Urinary bladder (tissue), 3 donors: ENCODE measurements at regions not wholly inside any gene's neighbourhood (a gene's known extent, or its start where the extent isn't known, plus 50 kb on each side); places are given as distances from the start of the nearest gene placed in this dataset.

ENCODE experiments used
- DNase-seq: peaks from one replicate; pipeline ENCODE4 v3.0.0-alpha.2; 2015; ENCODE audit errors: extremely low spot score
- H3K27ac ChIP-seq: one replicate; pipeline ENCODE4 v1.5.1; 2013; ENCODE audit warnings: low read depth, mild to moderate bottlenecking, moderate library complexity
- H3K36me3 ChIP-seq: one replicate; pipeline ENCODE4 v1.6.1; 2013; ENCODE audit warnings: mild to moderate bottlenecking, moderate library complexity; ENCODE audit not compliant: insufficient read depth
- H3K4me1 ChIP-seq: one replicate; pipeline ENCODE4 v1.6.1; 2013; ENCODE audit warnings: mild to moderate bottlenecking, moderate library complexity; ENCODE audit not compliant: insufficient read depth
- H3K4me3 ChIP-seq: one replicate; pipeline ENCODE4 v1.5.1; 2013; ENCODE audit warnings: low read depth, low read length
- WGBS: extraction: QIAGEN DNeasy Blood & Tissue Kit; methylation state at CpG from one replicate; pipeline ENCODE4 v1.1.7; 2013; 5-methylcytosine and 5-hydroxymethylcytosine counted together
- donor health status: healthy with polysubstance abuse.
- donor health status: healthy.

- WGBS: 70% methylated on average over 8 of the region's 8 CpGs
- Histone ChIP-seq H3K27ac (no peak overlapping the region), H3K36me3 (no peaks in the 10 kb centered on the region), H3K4me3 (no peak overlapping the region), H3K4me1 (no peaks in the 10 kb centered on the region)
- DNase-seq: no peak
These were observed 91.5 kb upstream of the PROK2 start for GRCh38 chr3:71876135-71877105.

DNA sequence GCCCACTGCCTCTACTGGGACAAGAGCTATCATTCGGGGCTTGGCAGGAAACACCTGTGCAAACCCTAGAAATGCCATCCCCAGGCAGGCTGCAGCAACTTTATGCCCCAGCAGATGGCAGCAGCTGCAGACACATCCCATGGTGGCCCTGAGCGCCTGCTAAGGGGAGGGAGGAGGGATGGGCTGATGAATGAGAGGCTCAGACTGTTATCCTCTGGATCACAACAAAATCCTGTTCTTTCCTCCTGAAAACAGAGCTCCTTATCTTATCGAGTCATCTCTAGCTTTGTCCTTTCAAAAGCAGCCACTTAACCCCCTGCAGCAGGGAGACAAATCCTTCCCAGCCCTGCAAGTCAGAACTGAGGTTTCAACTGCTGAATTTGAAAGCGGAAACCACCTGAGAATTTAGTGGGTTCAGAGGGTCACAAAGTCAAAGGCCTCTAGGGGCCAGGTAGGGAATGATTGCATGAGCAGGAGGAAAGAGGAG, 90.6 kb upstream of the PROK2 start:
- WGBS: 21% methylated on average over 4 of the region's 4 CpGs

DNA sequence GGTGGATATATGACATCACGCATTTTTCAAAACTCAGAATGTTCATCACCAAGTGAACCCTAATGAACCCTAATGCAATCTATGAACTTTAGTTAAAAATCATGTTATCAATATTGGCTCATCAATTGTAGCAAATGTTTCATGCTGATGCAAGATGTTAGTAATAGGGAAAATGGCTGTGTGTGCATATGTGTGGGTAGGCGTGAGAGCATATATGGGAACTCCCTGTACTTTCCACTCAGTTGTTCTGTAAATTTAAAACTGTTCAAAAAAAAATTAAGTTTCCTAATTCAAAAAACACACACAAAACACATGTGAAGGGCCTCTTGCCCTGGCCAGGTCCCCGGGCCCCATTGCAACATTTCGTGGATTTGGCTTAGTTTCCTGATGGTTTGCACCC, 89.7 kb upstream of the PROK2 start:
- no peak overlapping the region for H3K27ac ChIP-seq
- 83% methylated on average over 4 of the region's 4 CpGs for WGBS
- DNase-seq: no peak
- no peaks in the 10 kb centered on the region for H3K36me3 ChIP-seq
- no peak overlapping the region for H3K4me3 ChIP-seq
- H3K4me1 ChIP-seq: no peaks in the 10 kb centered on the region

More for the DNA sequence above, 90.6 kb upstream of the PROK2 start:
- Histone ChIP-seq H3K36me3 (no peaks in the 10 kb centered on the region), H3K4me3 (no peak overlapping the region), H3K27ac (no peak overlapping the region), H3K4me1 (no peaks in the 10 kb centered on the region)
- DNase-seq: peak; percentile 49

- DNase-seq: no peak
- 76% methylated on average over 10 of the region's 10 CpGs for WGBS
- H3K4me3 ChIP-seq: no peak overlapping the region
- H3K4me1 ChIP-seq: no peaks in the 10 kb centered on the region
- H3K36me3 ChIP-seq: no peaks in the 10 kb centered on the region
- H3K27ac ChIP-seq: no peak overlapping the region
These were observed 88.2 kb upstream of the PROK2 start for GRCh38 chr3:71873093-71873611.

- H3K4me1 ChIP-seq: no peaks in the 10 kb centered on the region
- DNase-seq: no peak
- 23% methylated on average over 2 of the region's 2 CpGs for WGBS
- no peaks in the 10 kb centered on the region for H3K36me3 ChIP-seq
- no peak overlapping the region for H3K4me3 ChIP-seq
- no peak overlapping the region for H3K27ac ChIP-seq
These were observed 87.3 kb upstream of the PROK2 start for GRCh38 chr3:71872256-71872655.

- no peak overlapping the region for H3K27ac ChIP-seq
- DNase-seq: no peak
- H3K36me3 ChIP-seq: no peaks in the 10 kb centered on the region
- H3K4me1 ChIP-seq: no peaks in the 10 kb centered on the region
- no peak overlapping the region for H3K4me3 ChIP-seq
- 80% methylated on average over 7 of the region's 7 CpGs for WGBS
These were observed 86.1 kb upstream of the PROK2 start for GRCh38 chr3:71870966-71871512.

- WGBS: 55% methylated on average over 3 of the region's 3 CpGs
- H3K36me3 ChIP-seq: no peaks in the 10 kb centered on the region
- DNase-seq: no peak
- no peak overlapping the region for H3K27ac ChIP-seq
- H3K4me3 ChIP-seq: no peak overlapping the region
- no peaks in the 10 kb centered on the region for H3K4me1 ChIP-seq
These were observed 83.9 kb upstream of the PROK2 start for GRCh38 chr3:71868876-71869275.

DNA sequence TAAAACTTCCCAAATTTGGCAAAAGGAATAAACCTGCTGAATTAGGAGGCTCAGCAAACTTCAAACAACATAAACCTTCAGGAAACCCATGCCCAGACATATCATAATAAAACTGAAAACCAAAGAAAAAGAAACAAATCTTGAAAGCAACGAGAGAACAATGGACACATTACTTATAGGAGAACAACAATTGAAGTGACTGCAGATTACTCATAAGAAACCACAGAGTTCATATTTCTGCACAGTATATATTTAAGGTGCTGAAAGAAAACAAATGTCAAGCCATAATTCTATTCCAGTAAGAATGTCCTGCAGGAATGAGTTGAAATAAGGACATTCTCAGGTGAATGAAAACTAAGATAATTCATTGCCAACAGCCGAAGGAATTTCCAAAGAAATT, 80.8 kb upstream of the PROK2 start:
- Histone ChIP-seq H3K27ac (no peak overlapping the region), H3K4me3 (no peak overlapping the region), H3K4me1 (no peaks in the 10 kb centered on the region), H3K36me3 (no peaks in the 10 kb centered on the region)
- 62% methylated on average over 2 of the region's 2 CpGs for WGBS
- no peak for DNase-seq

DNA sequence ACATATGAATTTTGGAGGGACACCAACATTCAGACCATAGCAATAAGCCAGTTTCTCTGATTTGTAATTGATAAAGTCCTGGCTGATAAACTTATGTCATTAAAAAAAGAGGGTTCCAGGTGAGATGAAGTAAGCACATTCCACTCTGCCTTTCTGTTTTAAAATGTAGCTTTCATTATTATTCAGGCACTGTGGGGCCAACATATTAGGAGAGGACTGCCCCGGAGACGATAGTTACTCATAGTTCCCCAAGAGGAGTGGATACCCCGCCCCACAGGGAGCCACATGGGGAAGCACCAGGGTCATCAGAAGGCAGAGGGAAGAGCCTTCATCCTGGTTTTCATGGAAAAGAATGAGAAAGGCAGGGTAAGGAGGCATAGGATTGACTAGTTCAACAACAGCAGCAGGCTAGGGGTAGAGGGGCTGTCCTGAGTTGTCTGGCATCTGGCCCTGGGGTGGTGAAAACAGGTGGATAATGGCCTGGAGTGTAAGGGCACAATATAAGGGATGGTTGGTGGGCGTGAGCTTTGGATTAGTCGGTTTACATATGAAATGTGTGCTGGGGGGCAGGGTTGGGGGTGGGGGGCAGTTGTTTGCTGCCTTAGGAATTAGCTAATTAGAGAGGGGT, 78.7 kb upstream of the PROK2 start:
- Histone ChIP-seq H3K27ac (no peak overlapping the region), H3K4me1 (no peaks in the 10 kb centered on the region), H3K4me3 (no peak overlapping the region), H3K36me3 (no peaks in the 10 kb centered on the region)
- DNase-seq: no peak
- 68% methylated on average over 5 of the region's 5 CpGs for WGBS

DNA sequence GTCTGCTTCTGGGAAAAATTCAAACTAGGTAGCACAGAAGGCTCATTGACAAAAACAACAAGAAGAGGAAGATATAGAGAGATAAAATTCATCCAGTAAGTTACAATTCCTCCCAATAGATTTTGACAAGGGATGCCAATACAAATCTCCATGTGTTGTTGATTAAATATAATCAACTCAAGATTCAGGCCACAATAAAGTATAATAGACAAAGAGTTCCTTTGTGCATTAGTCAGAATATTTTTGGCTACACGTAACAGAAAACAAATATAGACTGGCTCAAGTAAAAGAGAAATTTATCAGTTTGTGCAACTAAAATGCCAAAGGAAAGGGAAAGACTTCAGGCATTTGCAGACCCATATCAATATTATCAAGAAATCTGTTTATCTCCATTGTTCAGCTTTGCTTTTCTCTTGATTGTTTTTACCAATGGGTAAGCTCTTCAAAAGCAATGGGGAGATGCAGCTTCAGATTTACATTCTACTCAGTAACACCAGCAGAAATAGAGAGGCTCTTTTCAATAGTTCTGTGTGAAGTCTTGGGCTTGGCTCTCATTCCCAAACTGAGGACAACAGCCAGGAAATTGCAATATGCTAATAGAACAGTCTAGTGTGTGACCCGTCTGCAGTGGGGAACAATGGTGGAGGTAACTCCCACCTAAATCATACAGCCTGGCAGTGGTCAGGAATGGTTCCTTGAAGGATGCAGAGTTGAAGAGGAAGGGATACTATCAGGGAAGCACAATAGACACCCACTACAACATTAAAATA, 77.6 kb upstream of the PROK2 start:
- H3K4me3 ChIP-seq: no peak overlapping the region
- H3K36me3 ChIP-seq: no peaks in the 10 kb centered on the region
- DNase-seq: no peak
- no peak overlapping the region for H3K27ac ChIP-seq
- 63% methylated on average over 2 of the region's 2 CpGs for WGBS
- H3K4me1 ChIP-seq: no peaks in the 10 kb centered on the region

DNA sequence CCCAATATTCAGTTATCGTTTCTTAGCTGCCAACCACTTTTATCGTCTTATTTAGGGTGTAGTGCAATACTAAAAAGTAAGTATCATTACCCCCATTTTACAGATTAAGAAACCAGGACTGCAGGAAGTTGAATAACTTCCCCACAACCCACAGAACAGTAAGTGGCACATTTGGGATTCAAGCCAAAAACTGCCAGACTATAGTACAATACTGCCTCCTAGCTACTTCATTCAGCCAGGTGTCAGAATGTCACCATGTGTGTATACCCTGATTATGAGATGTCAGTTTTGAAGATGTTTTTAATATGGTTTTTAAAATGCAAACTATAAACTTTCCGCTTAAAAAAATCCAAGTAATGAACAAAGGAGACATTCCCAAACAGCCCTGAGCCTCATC, 74.2 kb upstream of the PROK2 start:
- DNase-seq: no peak
- WGBS: 88% methylated on average over 3 of the region's 3 CpGs
- no peak overlapping the region for H3K27ac ChIP-seq
- H3K4me1 ChIP-seq: no peaks in the 10 kb centered on the region
- no peaks in the 10 kb centered on the region for H3K36me3 ChIP-seq
- H3K4me3 ChIP-seq: no peak overlapping the region

DNA sequence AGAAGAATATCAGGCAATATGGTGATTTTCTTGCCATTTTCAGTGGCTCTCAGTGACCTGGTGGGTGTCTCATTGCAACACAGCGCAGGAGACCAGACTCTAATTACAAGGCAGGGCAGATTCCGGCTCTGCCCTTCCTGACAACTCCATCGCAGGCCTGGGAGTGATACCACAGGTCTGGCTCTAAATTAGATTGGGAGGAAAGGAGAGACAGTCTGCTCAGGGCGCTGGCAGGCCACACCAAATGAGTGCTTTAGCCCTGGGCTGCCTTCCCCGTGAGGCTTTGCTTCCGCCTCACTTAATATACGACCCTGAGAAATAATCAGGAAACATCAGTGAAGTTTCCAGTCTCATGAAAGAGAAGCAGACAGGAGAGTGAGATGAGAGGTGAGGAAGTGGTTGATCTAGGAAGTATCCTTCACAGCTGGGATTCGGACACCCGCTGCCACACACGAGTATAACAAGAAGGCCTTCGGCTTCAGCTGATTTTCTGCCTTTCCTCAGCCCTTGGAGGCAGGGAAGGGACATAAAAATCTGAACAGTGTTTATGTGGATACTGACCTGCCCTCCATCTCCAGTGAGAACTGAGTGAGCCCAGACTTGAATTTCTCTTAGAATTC, 73.7 kb upstream of the PROK2 start:
- Histone ChIP-seq H3K36me3 (no peaks in the 10 kb centered on the region), H3K4me3 (no peak overlapping the region), H3K4me1 (no peaks in the 10 kb centered on the region), H3K27ac (no peak overlapping the region)
- WGBS: 83% methylated on average over 11 of the region's 11 CpGs
- no peak for DNase-seq

GRCh38 chr3:71857956-71858355, 73.0 kb upstream of the PROK2 start:
- Histone ChIP-seq H3K4me3 (no peak overlapping the region), H3K4me1 (no peaks in the 10 kb centered on the region), H3K27ac (no peak overlapping the region), H3K36me3 (no peaks in the 10 kb centered on the region)
- no peak for DNase-seq
- 72% methylated on average over 3 of the region's 3 CpGs for WGBS
